ENCODE measurements at regions not wholly inside any gene's neighbourhood (a gene's known extent, or its start where the extent isn't known, plus 50 kb on each side); places are given as distances from the start of the nearest gene placed in this dataset.

DNA sequence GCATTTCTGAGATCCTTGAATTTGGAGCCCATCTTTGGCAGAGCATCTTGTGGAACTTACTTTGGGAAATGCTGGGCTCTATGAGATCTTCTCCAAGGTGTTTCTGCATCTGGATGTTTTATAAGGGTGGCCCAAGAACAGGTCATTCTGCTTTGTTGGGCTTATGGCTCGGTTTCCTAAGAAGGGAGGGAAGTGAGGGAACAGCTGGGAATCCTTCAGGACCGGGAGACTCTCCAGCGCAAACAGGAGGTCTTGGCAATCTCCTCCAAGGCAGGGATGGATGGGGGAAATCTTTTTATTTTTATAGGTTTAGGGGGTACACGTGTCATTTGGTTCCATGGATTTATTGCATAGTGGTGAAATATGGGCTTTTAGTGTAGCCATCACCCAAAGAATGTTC is 54.7 kb downstream of the IRX3 start:
- Mint-ChIP-seq H3K9me3 (no peaks in the 10 kb centered on the region), H3K27ac (ENCODE audit: low read depth) (no peak overlapping the region), H3K27me3 (no peaks in the 10 kb centered on the region), H3K4me3 (no peak overlapping the region), H3K36me3 (ENCODE audit: insufficient read depth) (no peaks in the 10 kb centered on the region), H3K4me1 (no peaks in the 10 kb centered on the region)
- no peak for DNase-seq (ENCODE audit: low spot score in 2 of 2)
- ATAC-seq (replicated peaks; ENCODE audit: extremely low read depth, poor library complexity, severe bottlenecking) = no peak

DNA sequence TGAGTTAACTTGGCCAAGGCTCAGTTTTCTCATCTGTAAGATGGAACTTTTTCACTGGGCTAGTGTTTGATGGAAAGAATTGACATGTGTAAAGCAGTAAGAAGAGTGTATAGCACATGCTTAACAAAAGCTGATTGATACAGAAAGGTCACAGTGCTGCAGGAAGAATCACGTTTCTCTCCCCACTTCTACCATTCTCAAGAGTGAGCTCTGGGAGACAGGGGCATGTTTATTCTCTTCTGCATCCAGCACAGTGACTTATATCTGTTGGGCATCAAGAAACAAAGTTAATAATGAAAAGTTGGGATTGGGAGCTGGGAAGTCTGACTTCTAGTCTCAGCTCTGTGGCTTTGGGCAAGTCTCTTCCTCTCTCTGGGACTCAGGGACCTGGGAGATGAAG is 55.3 kb downstream of the IRX3 start:
- Mint-ChIP-seq H3K4me1 (no peaks in the 10 kb centered on the region), H3K4me3 (no peak overlapping the region), H3K36me3 (ENCODE audit: insufficient read depth) (no peaks in the 10 kb centered on the region), H3K9me3 (no peaks in the 10 kb centered on the region), H3K27ac (ENCODE audit: low read depth) (no peak overlapping the region), H3K27me3 (no peaks in the 10 kb centered on the region)
- DNase-seq (ENCODE audit: low spot score in 2 of 2) (no peak), ATAC-seq (replicated peaks; ENCODE audit: extremely low read depth, poor library complexity, severe bottlenecking) (no peak)

DNA sequence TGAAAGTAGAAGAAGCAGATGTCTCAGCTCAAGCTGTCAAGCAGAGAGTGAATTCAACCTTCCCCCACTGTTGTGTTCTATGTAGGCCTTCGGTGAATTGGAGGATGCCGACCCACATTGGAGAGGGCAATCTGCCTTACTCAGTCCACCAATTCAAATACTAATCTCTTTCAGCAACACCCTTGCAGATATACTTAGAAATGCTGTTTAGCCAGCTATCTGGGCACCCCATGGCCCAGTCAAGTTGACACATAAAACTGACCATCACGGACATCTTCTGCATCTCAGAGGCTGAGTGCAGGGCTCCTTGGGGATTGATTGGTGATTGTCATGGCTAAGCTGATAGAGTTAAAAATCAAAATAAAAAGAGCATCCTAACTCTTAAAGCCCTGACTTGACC is 58.3 kb downstream of the IRX3 start:
- Mint-ChIP-seq H3K9me3 (no peaks in the 10 kb centered on the region), H3K27ac (ENCODE audit: low read depth) (no peak overlapping the region), H3K36me3 (ENCODE audit: insufficient read depth) (no peaks in the 10 kb centered on the region), H3K4me3 (no peak overlapping the region), H3K27me3 (peaks cover 13% of the 10 kb centered on the region), H3K4me1 (no peaks in the 10 kb centered on the region)
- no peak for ATAC-seq (replicated peaks; ENCODE audit: extremely low read depth, poor library complexity, severe bottlenecking)
- no peak for DNase-seq (ENCODE audit: low spot score in 2 of 2)

- Mint-ChIP-seq H3K4me3 (no peak overlapping the region), H3K27me3 (peaks cover 24% of the 10 kb centered on the region), H3K9me3 (no peaks in the 10 kb centered on the region), H3K4me1 (no peaks in the 10 kb centered on the region), H3K27ac (ENCODE audit: low read depth) (no peak overlapping the region), H3K36me3 (ENCODE audit: insufficient read depth) (no peaks in the 10 kb centered on the region)
- ATAC-seq (replicated peaks; ENCODE audit: extremely low read depth, poor library complexity, severe bottlenecking) (no peak), DNase-seq (ENCODE audit: low spot score in 2 of 2) (no peak)
Observed at GRCh38 chr16:54226296-54227010, 60.1 kb downstream of the IRX3 start.

DNA sequence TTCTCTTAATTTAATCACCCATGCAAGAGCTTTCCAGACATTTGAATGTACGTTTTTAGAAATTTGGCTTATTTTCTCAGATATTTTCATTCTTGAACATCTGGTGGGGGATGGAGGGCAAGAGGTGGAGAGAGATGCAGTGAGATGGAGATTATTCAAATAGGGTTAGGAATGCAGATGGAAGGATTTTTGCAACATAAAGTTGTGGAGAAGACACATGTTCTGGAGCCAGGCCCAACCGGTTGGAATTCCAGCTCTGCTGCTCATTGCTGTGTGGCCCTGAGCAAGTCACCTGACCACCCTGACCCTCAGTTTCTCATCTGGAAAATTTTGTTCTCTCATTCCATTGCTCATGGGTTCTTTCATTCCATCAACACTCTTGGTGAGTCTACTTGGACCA is 66.9 kb downstream of the IRX3 start:
- no peak for ATAC-seq (replicated peaks; ENCODE audit: extremely low read depth, poor library complexity, severe bottlenecking)
- Mint-ChIP-seq H3K36me3 (ENCODE audit: insufficient read depth) (peaks cover 3% of the 10 kb centered on the region), H3K4me3 (no peak overlapping the region), H3K27me3 (peaks cover 53% of the 10 kb centered on the region), H3K27ac (ENCODE audit: low read depth) (no peak overlapping the region), H3K4me1 (no peaks in the 10 kb centered on the region), H3K9me3 (no peaks in the 10 kb centered on the region)
- DNase-seq (ENCODE audit: low spot score in 2 of 2) = no peak

GRCh38 chr16:54216688-54217087 is 69.9 kb downstream of the IRX3 start:
- no peak overlapping the region for H3K27ac Mint-ChIP-seq (ENCODE audit: low read depth)
- H3K27me3 Mint-ChIP-seq = peaks cover 50% of the 10 kb centered on the region
- no peak overlapping the region for H3K4me3 Mint-ChIP-seq
- no peak for ATAC-seq (replicated peaks; ENCODE audit: extremely low read depth, poor library complexity, severe bottlenecking)
- no peaks in the 10 kb centered on the region for H3K9me3 Mint-ChIP-seq
- H3K36me3 Mint-ChIP-seq (ENCODE audit: insufficient read depth) = peaks cover 3% of the 10 kb centered on the region
- no peaks in the 10 kb centered on the region for H3K4me1 Mint-ChIP-seq
- DNase-seq (ENCODE audit: low spot score in 2 of 2) = no peak

GRCh38 chr16:54216268-54216667 is 70.3 kb downstream of the IRX3 start:
- Mint-ChIP-seq H3K27me3 (peaks cover 46% of the 10 kb centered on the region), H3K4me1 (no peaks in the 10 kb centered on the region), H3K4me3 (no peak overlapping the region), H3K9me3 (no peaks in the 10 kb centered on the region), H3K36me3 (ENCODE audit: insufficient read depth) (peaks cover 3% of the 10 kb centered on the region), H3K27ac (ENCODE audit: low read depth) (no peak overlapping the region)
- ATAC-seq (replicated peaks; ENCODE audit: extremely low read depth, poor library complexity, severe bottlenecking) = no peak
- DNase-seq (ENCODE audit: low spot score in 2 of 2) = no peak

GRCh38 chr16:54215471-54215870 is 71.1 kb downstream of the IRX3 start:
- peaks cover 41% of the 10 kb centered on the region for H3K27me3 Mint-ChIP-seq
- ATAC-seq (replicated peaks; ENCODE audit: extremely low read depth, poor library complexity, severe bottlenecking) (no peak), DNase-seq (ENCODE audit: low spot score in 2 of 2) (no peak)
- no peaks in the 10 kb centered on the region for H3K4me1 Mint-ChIP-seq
- peaks cover 3% of the 10 kb centered on the region for H3K36me3 Mint-ChIP-seq (ENCODE audit: insufficient read depth)
- no peaks in the 10 kb centered on the region for H3K9me3 Mint-ChIP-seq
- no peak overlapping the region for H3K4me3 Mint-ChIP-seq
- H3K27ac Mint-ChIP-seq (ENCODE audit: low read depth) = no peak overlapping the region

DNA sequence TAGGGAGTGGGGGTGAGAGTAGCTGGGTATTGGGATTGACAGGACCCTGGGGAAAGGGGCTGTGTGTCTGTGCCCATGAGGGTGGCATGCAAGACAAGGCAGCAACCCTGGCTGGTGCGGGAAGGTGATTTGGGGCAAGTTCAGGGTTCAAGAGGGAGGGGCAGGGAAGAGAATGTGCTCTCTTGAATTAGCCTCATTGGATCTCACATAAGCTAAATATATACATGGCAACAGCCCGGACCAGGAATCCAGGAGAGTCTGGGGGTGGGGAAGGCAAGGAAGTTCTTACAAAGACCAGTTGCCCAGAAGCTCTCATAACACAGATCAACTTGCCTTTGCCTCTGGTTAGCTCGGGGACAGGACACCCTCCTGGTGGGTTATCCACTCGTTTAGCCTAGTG is 73.3 kb downstream of the IRX3 start:
- Mint-ChIP-seq H3K27ac (ENCODE audit: low read depth) (no peak overlapping the region), H3K27me3 (peaks cover 29% of the 10 kb centered on the region), H3K4me1 (no peaks in the 10 kb centered on the region), H3K9me3 (no peaks in the 10 kb centered on the region), H3K4me3 (no peak overlapping the region), H3K36me3 (ENCODE audit: insufficient read depth) (peaks cover 3% of the 10 kb centered on the region)
- DNase-seq (ENCODE audit: low spot score in 2 of 2) (no peak), ATAC-seq (replicated peaks; ENCODE audit: extremely low read depth, poor library complexity, severe bottlenecking) (no peak)

- H3K27ac Mint-ChIP-seq (ENCODE audit: low read depth) = no peak overlapping the region
- no peaks in the 10 kb centered on the region for H3K4me1 Mint-ChIP-seq
- H3K36me3 Mint-ChIP-seq (ENCODE audit: insufficient read depth) = peaks cover 3% of the 10 kb centered on the region
- DNase-seq (ENCODE audit: low spot score in 2 of 2) = no peak
- no peaks in the 10 kb centered on the region for H3K9me3 Mint-ChIP-seq
- no peak for ATAC-seq (replicated peaks; ENCODE audit: extremely low read depth, poor library complexity, severe bottlenecking)
- H3K4me3 Mint-ChIP-seq = no peak overlapping the region
- peaks cover 33% of the 10 kb centered on the region for H3K27me3 Mint-ChIP-seq
Observed at GRCh38 chr16:54212893-54213292, 73.7 kb downstream of the IRX3 start.

- ATAC-seq (replicated peaks; ENCODE audit: extremely low read depth, poor library complexity, severe bottlenecking) (no peak), DNase-seq (ENCODE audit: low spot score in 2 of 2) (no peak)
- H3K36me3 Mint-ChIP-seq (ENCODE audit: insufficient read depth) = peaks cover 3% of the 10 kb centered on the region
- H3K27me3 Mint-ChIP-seq = peaks cover 50% of the 10 kb centered on the region
- no peak overlapping the region for H3K4me3 Mint-ChIP-seq
- no peaks in the 10 kb centered on the region for H3K4me1 Mint-ChIP-seq
- no peak overlapping the region for H3K27ac Mint-ChIP-seq (ENCODE audit: low read depth)
- no peaks in the 10 kb centered on the region for H3K9me3 Mint-ChIP-seq
Observed at GRCh38 chr16:54211203-54211602, 75.4 kb downstream of the IRX3 start.

DNA sequence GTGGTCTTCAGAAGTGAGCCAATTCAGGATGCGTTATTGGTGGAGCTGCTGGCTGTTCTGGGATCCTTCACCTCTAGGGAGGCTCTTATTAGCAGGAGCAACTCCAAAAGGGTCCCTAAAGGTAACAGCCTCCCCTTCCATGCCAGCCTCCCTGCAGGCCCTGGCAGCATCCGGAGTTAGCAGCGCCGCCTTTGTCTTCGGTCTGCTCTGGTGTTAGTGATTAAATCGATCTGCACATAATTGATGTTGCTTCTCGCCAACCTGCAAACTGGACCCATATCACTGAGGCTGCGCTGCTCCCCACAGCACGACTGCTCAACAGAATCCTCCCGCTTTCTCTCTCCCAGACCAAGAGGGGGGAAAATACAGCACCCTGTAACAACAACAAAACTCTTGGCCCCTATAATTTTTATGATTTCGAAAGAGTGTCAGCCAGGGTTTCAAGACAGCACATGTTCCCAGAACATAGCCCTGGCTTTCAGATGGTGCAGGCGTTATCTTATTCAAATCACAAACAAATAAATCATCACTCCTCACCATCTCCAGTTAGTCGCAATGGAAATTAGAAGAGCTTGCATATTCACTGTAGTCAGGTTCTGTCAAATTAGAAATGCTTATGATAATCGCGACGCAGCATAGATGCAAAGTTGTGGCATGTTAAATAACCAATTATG is 76.0 kb downstream of the IRX3 start:
- Mint-ChIP-seq H3K27ac (ENCODE audit: low read depth) (no peak overlapping the region), H3K36me3 (ENCODE audit: insufficient read depth) (peaks cover under 1% of the 10 kb centered on the region), H3K27me3 (peaks cover 53% of the 10 kb centered on the region), H3K4me1 (no peaks in the 10 kb centered on the region), H3K9me3 (no peaks in the 10 kb centered on the region), H3K4me3 (no peak overlapping the region)
- ATAC-seq (replicated peaks; ENCODE audit: extremely low read depth, poor library complexity, severe bottlenecking) (no peak), DNase-seq (ENCODE audit: low spot score in 2 of 2) (no peak)

DNA sequence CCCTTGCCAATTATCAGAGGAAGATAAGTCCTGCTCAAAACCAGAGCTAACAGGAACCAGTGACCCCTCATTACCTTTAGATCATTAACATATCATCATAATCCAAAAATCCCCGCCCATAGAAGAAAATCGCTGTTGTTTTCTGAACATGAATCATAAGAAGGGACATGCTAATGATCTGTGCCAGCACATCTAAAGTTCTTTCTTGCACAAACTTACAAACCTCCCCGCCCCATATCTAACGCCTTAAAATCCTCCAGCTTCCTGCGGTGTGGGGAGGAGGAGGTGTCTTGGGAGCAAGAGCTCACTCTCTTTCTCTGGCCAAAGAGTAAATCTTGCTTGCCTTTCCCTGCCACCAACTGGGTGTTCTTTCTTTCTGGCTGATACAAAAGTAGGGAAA is 78.3 kb downstream of the IRX3 start:
- H3K36me3 Mint-ChIP-seq (ENCODE audit: insufficient read depth) = no peaks in the 10 kb centered on the region
- no peaks in the 10 kb centered on the region for H3K9me3 Mint-ChIP-seq
- no peak overlapping the region for H3K27ac Mint-ChIP-seq (ENCODE audit: low read depth)
- no peaks in the 10 kb centered on the region for H3K4me1 Mint-ChIP-seq
- ATAC-seq (replicated peaks; ENCODE audit: extremely low read depth, poor library complexity, severe bottlenecking) (no peak), DNase-seq (ENCODE audit: low spot score in 2 of 2) (no peak)
- H3K27me3 Mint-ChIP-seq = peaks cover 46% of the 10 kb centered on the region
- H3K4me3 Mint-ChIP-seq = no peak overlapping the region
